GM12878 (cell line): ENCODE measurements at regions not wholly inside any gene's neighbourhood (a gene's known extent, or its start where the extent isn't known, plus 50 kb on each side); places are given as distances from the start of the nearest gene placed in this dataset.

Experiments used
- CTCF ChIP-seq, 3 experiments: IDR thresholded peaks in 2 of 3; conservative IDR thresholded peaks in 1 of 3; 2 replicates each; pipeline ENCODE4 v1.5.1; 2011; ENCODE audit warnings: low read depth in 3 of 3, low read length in 3 of 3, mild to moderate bottlenecking in 3 of 3, control low read depth in 2 of 3, moderate library complexity in 2 of 3, inconsistent platforms in 1 of 3, mixed read lengths in 1 of 3; ENCODE audit not compliant: control insufficient read depth in 2 of 3, insufficient read depth in 1 of 3; ENCODE audit errors: extremely low read depth in 1 of 3
- CUX1 ChIP-seq: IDR thresholded peaks from 2 replicates; pipeline ENCODE4 v1.6.1; 2012; ENCODE audit warnings: improper control_type of control experiment, low read depth, low read length; ENCODE audit not compliant: insufficient replicate concordance
- EED ChIP-seq: sonication (generic); IDR thresholded peaks from 2 replicates; pipeline ENCODE4 v1.6.1; 2016; ENCODE audit warnings: antibody characterized with exemption, low read depth
- ELK1 ChIP-seq: IDR thresholded peaks from 2 replicates; pipeline ENCODE4 v1.6.1; 2012; ENCODE audit warnings: low read depth, low read length, improper control_type of control experiment
- ESRRA ChIP-seq: IDR thresholded peaks from 2 replicates; pipeline ENCODE4 v1.6.1; 2012; ENCODE audit warnings: mild to moderate bottlenecking, low read length, improper control_type of control experiment
- HDAC2 ChIP-seq: fragments of 200-600 bp; sonication (generic); IDR thresholded peaks from 2 replicates; pipeline ENCODE4 v1.6.1; 2017
- JUND ChIP-seq: IDR thresholded peaks from 2 replicates; pipeline ENCODE4 v1.6.1; 2012; ENCODE audit warnings: low read depth, mild to moderate bottlenecking, low read length, improper control_type of control experiment, moderate library complexity
- KLF5 ChIP-seq: fragments of 450-650 bp; IDR thresholded peaks from 2 replicates; pipeline ENCODE4 v1.6.1; 2014; ENCODE audit warnings: mild to moderate bottlenecking; ENCODE audit not compliant: partially characterized antibody
- NFXL1 ChIP-seq: fragments of 450-650 bp; IDR thresholded peaks from 2 replicates; pipeline ENCODE4 v1.6.1; 2017; ENCODE audit warnings: antibody characterized with exemption, mild to moderate bottlenecking, borderline replicate concordance
- NFYA ChIP-seq: IDR thresholded peaks from 2 replicates; pipeline ENCODE4 v1.6.1; 2011; ENCODE audit warnings: low read depth, mild to moderate bottlenecking, low read length, improper control_type of control experiment, borderline replicate concordance
- PAX5 ChIP-seq: IDR thresholded peaks from 2 replicates; pipeline ENCODE4 v1.6.1; 2011; ENCODE audit warnings: low read depth, low read length, borderline replicate concordance
- PRDM15 ChIP-seq: fragments of 450-650 bp; formaldehyde crosslinking; IDR thresholded peaks from 2 replicates; pipeline ENCODE4 v1.4.0; 2020; ENCODE audit warnings: mild to moderate bottlenecking, moderate library complexity
- SIN3A ChIP-seq: IDR thresholded peaks from 2 replicates; pipeline ENCODE4 v1.6.1; 2012; ENCODE audit warnings: low read depth, low read length, improper control_type of control experiment
- SUZ12 ChIP-seq: fragments of 200-600 bp; sonication (generic); IDR thresholded peaks from one replicate; pipeline ENCODE4 v1.6.1; 2018; ENCODE audit warnings: antibody characterized with exemption, mild to moderate bottlenecking; ENCODE audit not compliant: unreplicated experiment
- TAF1 ChIP-seq: IDR thresholded peaks from 2 replicates; pipeline ENCODE4 v1.6.1; 2011; ENCODE audit warnings: mild to moderate bottlenecking, low read depth, low read length, borderline replicate concordance
- TCF12 ChIP-seq: IDR thresholded peaks from 2 replicates; pipeline ENCODE4 v1.6.1; 2011; ENCODE audit warnings: low read depth, mild to moderate bottlenecking, low read length
- ZNF384 ChIP-seq: IDR thresholded peaks from 2 replicates; pipeline ENCODE4 v1.6.1; 2012; ENCODE audit warnings: low read depth, mild to moderate bottlenecking, low read length, improper control_type of control experiment, borderline replicate concordance
- ZSCAN29 ChIP-seq: fragments of 450-650 bp; IDR thresholded peaks from 2 replicates; pipeline ENCODE4 v1.6.1; 2017; ENCODE audit warnings: mild to moderate bottlenecking, moderate library complexity
- ZZZ3 ChIP-seq: IDR thresholded peaks from 2 replicates; pipeline ENCODE4 v1.6.1; 2011; ENCODE audit warnings: low read depth; ENCODE audit not compliant: control insufficient read depth, insufficient read length

- TF ChIP-seq CUX1 (peak; percentile 30), PRDM15 (no peak), EED (peak; percentile 91), SUZ12 (no peak), JUND (no peak), SIN3A (no peak), NFXL1 (no peak), ZNF384 (no peak), KLF5 (no peak), NFYA (no peak), ESRRA (no peak), TCF12 (peak; percentile 85), HDAC2 (no peak), ZSCAN29 (no peak), ZZZ3 (no peak), CTCF (IDR thresholded peaks at IDR 0.05 in 2 of 3, conservative IDR thresholded peaks at IDR 0.05 in 1 of 3; ENCODE audit: control insufficient read depth in 2 of 3, extremely low read depth in 1 of 3, insufficient read depth in 1 of 3, low read depth in 3 of 3, low read length in 3 of 3) (no peak), ELK1 (no peak), TAF1 (no peak), PAX5 (peak; percentile 61; the same call in 1 of the 2 replicates)
These were observed 98.5 kb upstream of the SLC25A36 start (continued) for GRCh38 chr3:140842984-140843649.
